ENCODE measurements at regions not wholly inside any gene's neighbourhood (a gene's known extent, or its start where the extent isn't known, plus 50 kb on each side); places are given as distances from the start of the nearest gene placed in this dataset.
"Not testable (repeated sequence)": the region's sequence is repeated elsewhere in the genome, so short reads cannot be mapped to it uniquely, and the experiment has no call there.

DNA sequence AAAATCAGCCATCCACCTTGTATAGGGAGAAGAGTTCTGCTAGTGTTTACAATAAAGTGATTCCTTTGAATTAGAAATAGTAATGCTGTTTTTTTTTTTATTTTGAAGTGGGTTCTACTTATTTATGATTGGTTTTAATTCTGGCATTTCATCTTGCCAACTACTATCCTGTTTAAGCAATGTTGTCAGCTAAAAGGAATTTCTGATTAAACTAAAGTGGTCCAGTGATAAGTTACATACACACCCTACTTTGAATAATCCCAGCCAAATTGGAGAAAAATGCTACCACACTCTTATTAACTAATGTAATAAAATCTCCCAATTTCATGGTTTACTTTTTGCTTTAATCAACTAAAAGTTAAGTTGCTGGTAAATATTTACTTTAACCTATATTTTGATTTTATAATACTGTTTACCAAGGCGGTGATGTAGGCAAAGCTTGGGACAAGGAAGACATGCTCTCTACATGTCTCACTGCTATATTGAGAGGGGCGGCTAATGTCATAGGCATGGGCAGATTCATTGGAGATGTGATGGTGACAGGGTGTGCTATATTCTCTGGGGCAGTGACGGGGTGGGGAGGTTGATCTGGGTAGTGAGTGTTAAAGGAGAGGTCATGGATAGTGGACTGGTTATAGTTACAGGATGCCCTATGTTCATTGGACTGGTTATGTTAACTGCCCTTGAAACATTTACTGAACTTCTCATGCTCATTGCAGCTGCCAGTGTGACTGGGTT, 85.8 kb upstream of the PLAAT1 start:
- TF ChIP-seq, protein P1, sequence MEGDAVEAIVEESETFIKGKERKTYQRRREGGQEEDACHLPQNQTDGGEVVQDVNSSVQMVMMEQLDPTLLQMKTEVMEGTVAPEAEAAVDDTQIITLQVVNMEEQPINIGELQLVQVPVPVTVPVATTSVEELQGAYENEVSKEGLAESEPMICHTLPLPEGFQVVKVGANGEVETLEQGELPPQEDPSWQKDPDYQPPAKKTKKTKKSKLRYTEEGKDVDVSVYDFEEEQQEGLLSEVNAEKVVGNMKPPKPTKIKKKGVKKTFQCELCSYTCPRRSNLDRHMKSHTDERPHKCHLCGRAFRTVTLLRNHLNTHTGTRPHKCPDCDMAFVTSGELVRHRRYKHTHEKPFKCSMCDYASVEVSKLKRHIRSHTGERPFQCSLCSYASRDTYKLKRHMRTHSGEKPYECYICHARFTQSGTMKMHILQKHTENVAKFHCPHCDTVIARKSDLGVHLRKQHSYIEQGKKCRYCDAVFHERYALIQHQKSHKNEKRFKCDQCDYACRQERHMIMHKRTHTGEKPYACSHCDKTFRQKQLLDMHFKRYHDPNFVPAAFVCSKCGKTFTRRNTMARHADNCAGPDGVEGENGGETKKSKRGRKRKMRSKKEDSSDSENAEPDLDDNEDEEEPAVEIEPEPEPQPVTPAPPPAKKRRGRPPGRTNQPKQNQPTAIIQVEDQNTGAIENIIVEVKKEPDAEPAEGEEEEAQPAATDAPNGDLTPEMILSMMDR (IDR thresholded peaks at IDR 0.05) = not testable (repeated sequence)
- TF ChIP-seq POLR2A (IDR thresholded peaks at IDR 0.05) = not testable (repeated sequence)

All from adrenal gland (tissue), 5 donors.